ENCODE measurements at regions not wholly inside any gene's neighbourhood (a gene's known extent, or its start where the extent isn't known, plus 50 kb on each side); places are given as distances from the start of the nearest gene placed in this dataset.

DNA sequence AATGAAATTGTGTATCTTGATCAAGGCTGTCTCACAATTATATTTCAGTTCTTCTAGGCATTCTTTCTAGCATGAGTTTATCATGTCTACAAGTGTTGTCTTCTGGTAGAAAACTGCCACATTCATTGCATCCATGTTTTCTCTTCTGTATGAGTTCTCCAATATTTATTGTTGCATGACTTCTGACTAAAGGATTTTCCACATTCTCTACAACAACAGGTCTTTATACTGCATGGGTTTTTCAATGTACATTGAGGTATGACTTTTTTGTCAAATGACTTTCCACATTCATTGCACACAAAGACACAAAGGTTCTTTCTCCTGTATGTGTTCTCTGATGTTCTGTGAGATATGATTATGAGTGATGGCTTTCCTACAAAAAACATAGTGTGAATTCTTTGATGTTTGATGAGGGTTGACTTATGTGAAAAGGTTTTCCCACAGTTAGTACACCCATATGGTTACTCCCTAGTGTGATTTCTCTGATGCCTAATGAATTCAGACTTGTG, 890.6 kb upstream of the CNTN5 start:
- DNase-seq (ENCODE audit: low read depth in 2 of 2): no peak

DNA sequence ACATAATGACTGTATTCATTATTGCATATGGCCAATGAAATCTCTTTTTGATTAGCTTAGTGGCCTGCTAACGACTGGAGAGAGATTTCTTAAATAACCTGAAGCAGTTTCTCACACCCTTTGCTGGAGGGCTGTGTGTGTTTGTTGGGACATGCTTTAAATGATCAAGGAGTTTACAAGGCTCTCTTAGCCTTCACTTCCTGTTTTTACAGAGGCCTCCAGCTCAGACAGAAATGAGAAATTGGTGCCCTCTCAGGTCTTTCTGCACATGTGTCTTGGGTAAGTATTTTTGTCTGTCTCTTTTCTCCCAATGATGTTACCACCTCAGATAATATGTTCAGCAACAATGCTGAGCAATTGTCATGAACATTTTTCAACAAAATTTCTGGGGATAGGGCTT, 884.4 kb upstream of the CNTN5 start:
- no peak for DNase-seq (ENCODE audit: low read depth in 2 of 2)

DNA sequence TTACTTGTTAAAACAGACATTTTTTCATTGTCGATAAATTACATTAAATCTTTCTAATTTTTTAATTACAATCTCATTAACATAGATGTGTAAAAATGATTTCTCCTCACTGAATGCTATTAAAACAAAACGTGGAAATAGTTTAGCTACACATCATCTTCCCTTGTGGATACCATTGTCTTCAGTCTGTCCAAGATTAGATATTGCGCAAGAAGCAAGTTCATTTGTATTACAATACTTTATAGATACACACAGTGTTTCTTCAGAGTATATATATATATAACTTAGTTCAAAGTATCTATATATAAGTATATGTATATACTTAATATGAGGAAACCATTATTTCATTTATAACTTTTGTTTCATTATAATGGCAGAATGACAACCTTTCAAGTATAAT, 883.3 kb upstream of the CNTN5 start:
- no peak for DNase-seq (ENCODE audit: low read depth in 2 of 2)

DNA sequence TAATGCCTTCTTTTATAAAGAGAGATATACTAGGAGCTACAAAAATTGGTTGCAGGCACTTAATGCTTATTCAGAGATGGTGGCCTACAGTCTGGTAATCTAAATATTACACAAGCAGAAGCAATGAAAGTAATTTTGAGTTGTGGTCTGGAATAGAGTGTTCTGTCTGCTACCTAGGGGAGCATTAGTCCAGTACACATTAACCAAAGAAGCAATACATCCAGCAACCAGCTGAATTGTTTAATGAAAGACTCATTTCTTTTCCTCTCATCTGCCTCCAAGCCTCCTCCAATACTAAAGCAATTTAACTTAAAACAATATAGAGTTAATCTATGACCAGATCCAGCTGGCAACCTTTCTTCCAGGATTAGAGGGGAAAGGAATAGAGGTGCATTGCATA, 877.1 kb upstream of the CNTN5 start:
- no peak for DNase-seq (ENCODE audit: low read depth in 2 of 2)

DNA sequence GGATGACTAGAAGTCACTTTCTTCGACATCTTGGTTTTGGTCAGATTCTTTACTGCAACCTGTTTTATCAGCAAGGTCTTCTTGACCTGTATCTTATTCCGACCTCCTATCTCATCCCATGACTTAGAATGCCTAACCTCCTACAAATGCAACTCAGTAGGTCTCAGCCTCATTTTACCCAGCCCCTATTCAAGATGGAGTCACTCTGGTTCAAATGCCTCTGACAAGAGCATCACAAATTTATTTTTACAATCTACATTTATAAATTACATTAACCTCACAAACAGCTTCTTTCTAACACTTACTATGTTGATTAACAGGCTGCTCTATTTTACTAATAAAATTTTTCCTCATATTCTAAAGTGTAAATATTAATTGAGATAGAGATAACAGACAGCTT, 867.0 kb upstream of the CNTN5 start:
- no peak for DNase-seq (ENCODE audit: low read depth in 2 of 2)

DNA sequence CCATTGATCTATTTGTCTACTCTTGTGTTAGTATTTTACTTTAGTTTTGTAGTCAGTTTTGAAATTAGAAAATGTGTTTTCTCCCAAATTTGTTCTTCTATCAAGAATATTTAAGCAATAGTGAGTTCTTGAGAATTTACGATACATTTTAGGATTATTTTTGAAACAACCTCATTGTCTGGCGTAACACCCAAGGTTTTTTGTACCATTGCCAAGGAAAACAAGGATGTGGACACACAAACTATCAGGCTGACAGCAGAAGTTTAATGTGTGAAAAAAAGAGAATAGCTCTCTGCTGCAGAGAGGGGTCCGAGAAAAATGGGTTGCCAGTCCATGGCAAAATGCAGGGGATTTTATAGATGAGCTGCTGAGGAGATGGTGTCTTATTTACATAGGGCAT, 865.1 kb upstream of the CNTN5 start:
- no peak for DNase-seq (ENCODE audit: low read depth in 2 of 2)

DNA sequence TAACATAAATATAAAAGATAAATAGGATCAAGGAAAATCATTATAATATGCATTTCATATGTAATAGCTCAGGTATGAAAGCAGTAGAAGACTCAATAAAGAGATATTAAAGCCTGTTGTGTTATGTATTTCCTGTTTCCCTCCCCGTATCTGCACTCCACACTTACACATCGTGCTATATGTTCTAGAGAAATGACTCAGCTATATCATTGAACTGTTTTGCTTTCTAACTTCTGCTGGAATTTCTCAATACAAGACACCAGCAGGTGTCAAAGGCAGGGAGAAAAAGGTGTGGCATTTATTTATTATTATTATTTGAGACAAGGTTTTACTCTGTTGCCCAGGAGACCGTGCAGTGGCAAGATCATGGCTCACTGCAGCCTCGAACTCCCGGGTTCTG, 842.8 kb upstream of the CNTN5 start:
- DNase-seq (ENCODE audit: low read depth in 2 of 2): no peak

DNA sequence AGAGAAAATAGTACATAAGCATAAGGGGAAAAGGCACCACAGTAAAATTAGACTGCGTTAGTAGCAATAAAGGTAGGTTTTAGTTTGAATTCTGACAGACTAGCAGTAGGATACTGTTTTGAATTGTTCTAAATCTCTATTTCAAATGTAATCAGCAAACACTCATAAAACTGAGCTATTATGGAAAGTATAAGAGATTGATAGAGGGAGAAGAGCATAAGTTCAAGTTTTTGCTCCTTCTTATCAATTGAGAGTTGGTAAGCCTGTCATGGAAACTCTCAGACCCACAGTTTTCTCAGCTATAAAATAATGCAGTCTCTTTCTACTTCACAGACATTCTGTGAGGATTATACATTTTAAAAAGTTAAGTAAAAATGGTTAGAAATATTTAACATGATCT, 840.2 kb upstream of the CNTN5 start:
- DNase-seq (ENCODE audit: low read depth in 2 of 2): no peak

DNA sequence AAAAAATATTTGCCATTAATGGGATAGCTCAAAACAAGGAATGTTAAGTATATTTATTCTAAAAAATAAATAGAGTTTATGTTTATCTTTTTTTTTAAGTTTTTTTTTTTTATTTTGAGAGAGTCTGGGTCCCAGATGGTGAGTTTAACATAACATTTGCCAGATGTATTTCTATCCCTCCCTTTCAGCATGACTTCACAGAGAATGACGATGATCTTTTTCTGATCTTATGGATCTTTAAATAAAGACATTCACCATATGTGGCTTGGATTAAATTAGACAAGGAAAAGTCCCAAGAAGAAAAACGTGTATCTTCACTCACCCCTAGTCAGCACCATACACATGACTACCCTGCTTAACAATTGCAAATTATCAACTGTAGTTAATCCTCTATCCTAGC, 839.8 kb upstream of the CNTN5 start:
- DNase-seq (ENCODE audit: low read depth in 2 of 2): no peak

DNA sequence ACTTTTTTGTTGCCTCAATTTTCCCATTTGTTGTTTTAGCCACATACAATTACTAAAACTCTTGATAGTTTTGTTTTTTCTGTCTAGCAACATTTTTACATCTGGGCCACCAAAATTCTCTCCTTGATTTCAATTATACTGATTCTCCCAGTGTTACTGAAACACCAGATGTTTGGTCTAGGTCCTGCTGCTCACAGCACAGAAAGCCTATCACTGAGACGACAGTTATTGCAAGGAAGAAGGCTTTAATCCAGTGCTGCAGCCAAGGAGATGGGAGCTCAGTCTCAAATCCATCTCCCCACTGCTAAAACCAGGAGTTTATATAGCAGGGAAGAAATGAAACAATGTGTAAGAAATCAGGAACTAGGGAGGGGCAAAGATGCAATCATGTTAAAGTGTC, 837.7 kb upstream of the CNTN5 start:
- DNase-seq (ENCODE audit: low read depth in 2 of 2): no peak

DNA sequence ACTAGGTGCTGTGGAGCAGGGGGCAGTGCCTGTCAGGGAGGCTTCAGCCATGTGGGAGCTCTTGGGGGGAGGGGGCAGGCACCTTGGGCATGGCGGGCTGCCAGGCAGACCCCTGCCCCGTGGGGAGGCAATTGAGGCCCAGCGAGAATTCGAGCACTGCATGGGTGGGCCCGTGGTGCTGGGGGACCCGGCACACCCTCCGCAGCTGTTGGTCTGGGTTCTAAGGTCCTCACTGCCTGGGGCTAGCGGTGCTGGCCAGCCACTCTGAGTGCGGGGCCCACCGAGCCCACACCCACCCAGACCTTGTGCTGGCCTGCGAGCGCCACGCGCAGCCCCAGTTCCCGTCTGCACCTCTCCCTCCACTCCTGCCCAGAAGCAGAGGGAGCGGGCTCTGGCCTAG, 835.5 kb upstream of the CNTN5 start:
- DNase-seq (ENCODE audit: low read depth in 2 of 2): no peak

DNA sequence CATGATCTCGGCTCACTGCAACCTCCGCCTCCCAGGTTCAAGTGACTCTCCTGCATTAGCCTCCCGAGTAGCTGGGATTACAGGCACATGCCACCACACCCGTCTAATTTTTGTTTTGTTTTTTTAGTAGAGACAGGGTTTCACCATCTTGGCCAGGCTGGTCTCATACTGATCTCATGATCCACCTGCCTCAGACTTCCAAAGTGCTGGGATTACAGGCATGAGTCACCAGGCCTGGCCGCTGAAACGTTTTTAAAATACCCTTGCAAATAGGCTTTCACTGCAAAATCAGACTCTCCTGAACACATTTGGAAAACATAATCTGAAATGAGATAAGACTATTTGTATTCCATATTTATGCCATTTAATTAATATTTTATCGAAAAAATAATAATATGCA, 826.1 kb upstream of the CNTN5 start:
- no peak for DNase-seq (ENCODE audit: low read depth in 2 of 2)

DNA sequence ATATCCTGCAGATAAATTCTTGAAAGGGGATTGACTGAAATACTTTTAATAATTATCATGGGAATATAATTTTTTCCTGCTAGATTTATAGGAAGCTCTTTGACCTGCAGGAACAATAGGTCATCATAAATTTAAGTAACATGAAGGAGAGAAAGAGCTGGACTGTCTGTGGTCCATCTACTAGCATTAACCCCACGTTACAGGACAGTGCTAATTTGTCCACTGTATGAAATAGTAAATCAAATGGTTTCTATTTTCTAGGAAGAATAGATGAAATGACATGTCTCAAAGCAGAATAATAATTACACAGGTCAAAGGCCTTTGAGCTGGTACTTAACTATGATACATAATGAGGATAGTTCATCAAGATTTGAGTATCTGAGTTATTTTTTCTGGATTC, 825.4 kb upstream of the CNTN5 start:
- no peak for DNase-seq (ENCODE audit: low read depth in 2 of 2)

DNA sequence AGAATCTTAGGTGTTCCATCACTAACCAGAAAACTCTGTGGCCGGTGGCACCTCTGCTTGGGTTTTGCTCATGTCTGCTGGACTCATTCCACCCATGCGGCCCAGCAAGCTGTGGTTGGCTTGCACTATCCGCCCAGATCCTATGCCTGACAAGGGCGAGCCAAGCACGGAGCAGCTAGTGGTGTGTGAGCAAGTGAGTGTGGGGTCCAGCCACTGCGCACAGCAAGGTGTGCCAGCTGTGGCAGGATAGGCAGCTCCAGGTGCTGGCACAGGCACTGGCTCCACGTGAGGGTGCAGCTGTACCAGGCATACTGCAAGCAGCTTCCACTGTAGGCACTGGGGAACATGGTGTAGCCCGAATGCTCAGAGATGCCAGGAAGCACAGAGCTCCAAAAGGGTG, 813.7 kb upstream of the CNTN5 start:
- DNase-seq (ENCODE audit: low read depth in 2 of 2): no peak

DNA sequence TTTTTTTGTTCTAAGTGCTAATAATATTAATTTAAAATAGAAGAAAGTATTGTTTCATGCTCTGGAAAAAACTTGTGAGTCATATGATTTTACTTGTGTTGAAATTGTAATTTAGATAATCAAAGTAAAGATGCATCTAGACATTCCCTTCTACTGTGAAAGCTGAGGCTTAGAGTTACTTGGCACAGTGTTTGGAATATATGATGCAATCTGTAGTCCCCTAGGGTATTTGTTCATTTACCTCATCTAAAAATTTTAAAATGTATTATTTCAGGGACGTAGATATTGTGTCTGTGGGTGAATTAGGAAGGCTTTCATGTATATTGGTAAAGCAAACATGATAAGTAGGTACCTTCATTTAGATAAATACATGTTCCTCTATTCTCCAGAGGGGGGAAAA, 793.5 kb upstream of the CNTN5 start:
- no peak for DNase-seq (ENCODE audit: low read depth in 2 of 2)

DNA sequence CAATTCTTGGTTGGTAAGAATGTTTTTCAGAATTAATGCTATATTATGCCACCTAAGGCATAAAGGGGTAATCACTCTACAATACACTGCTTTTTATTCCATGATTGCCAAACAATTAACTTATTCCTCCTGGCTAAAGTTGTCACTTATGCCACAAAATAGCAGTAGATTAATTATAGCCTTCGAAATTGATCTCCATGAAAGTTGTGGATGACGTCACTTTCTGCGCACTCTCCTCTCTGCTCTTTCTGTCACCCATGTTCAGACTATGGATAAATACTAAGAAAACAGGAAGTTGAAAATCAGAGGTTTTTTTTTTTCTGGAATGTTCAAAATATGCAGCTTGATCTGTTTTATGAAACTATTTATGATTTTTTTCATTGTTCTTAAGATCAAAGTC, 790.1 kb upstream of the CNTN5 start:
- no peak for DNase-seq (ENCODE audit: low read depth in 2 of 2)

DNA sequence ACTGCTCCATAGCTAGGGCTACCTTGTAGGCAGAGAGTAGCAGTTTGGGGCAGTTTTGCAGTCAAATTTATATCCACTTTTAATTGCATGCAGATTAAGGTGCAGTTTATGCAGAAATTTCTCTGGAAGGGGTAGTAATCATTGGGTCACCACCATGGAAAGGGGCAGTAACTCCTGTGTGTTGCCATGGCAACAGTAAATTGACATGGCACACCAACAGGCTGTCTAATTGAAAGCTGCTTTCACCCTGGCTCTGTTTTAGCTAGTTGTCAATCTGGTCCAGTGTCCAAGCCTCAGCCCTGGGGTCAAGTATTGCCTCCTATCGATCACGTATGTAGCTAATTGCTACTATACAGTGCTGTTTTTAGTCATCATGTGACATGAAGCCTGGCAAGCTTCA, 786.1 kb upstream of the CNTN5 start:
- no peak for DNase-seq (ENCODE audit: low read depth in 2 of 2)

DNA sequence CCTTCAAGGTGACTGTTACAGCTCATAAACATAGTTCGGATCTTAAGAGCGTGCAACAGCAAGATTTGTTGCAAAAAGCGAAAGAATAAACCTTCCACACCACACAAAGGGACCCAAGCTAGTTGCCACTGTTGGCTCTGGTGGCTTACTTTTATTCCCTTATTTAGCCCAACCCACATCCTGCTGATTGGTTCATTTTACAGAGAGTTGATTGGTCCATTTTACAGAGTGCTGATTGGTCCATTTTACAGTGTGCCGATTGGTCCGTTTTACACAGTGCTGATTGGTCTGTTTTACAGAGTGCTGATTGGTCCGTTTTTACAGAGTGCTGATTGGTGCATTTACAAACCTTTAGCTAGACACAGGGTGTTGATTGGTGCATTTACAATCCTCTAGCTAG, 776.9 kb upstream of the CNTN5 start:
- no peak for DNase-seq (ENCODE audit: low read depth in 2 of 2)

DNA sequence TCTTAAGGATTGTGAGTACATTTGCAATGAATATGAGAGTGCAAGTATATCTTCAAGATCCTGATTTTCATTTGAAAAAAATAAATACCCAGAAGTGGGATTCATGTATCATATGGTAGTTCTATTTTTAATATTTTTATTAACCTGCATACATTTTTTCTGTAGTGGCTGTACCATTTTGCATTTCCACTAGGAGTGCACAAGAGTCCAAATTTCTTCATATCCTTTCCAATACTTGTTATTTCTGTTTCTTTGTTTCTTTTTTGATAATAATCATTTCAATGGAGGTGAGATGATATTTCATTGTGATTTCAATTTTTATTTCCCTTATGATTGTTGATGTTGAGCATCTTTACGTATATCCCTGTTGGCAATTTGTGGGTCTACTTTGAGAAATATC, 759.8 kb upstream of the CNTN5 start:
- DNase-seq (ENCODE audit: low read depth in 2 of 2): no peak

DNA sequence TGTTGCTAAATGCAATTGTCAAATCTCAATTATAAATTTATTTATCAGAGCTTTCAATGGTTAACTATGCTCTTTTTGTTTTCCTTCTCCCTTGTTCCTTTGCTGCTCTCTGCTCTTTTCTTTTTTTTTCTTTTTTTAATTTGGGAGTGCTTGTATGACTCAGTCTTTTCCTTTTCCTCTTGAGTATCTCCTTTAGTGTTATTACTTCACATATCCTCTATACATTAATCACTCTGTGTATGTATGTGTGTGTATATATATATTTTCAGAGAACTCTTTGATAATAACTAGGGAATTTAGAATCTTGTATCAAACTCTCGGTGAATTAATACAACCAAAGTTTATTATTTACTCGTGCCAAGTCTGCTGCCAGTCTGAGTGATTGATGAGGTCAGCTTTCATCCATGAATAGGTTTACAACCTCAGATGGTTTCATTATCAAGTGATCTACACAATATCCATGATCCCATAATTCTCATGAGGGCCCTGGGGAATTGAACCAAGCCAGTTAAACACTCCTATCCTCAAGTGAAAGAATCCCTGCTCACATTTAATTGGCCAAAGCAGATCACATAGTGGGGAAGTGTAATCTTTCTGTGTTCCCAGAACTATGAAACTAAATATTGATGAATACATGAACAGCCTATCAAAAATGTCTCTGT, 743.4 kb upstream of the CNTN5 start:
- DNase-seq (ENCODE audit: low read depth in 2 of 2): no peak

DNA sequence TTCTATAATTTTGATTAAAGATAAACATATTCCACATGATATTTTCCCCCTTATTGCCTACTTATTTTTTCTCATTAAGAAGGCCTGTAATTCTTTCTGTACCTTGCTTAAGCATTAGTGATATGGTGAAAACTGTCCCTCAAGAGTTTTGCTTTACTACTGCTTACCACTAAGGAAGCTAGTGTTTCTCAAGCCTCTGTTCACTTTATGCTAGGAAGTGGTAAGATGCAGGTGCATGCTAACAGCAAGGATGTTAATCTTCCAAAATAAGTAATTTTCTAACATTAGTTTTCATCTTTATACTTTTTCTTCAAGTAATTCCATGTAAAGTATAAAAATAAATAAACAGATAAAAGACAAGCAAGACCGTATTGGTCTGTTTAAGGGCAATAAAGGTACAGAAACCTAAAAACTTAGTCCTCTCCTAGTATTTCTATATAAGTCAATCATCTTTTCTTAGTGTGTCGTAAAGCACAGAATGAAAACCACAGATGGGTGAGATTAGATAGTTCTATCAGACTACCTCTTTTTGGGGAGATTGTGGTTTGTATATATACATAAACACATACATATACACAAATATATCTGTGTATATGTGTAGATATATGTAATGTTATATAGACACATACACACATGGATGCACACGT, 731.0 kb upstream of the CNTN5 start:
- no peak for DNase-seq (ENCODE audit: low read depth in 2 of 2)

DNA sequence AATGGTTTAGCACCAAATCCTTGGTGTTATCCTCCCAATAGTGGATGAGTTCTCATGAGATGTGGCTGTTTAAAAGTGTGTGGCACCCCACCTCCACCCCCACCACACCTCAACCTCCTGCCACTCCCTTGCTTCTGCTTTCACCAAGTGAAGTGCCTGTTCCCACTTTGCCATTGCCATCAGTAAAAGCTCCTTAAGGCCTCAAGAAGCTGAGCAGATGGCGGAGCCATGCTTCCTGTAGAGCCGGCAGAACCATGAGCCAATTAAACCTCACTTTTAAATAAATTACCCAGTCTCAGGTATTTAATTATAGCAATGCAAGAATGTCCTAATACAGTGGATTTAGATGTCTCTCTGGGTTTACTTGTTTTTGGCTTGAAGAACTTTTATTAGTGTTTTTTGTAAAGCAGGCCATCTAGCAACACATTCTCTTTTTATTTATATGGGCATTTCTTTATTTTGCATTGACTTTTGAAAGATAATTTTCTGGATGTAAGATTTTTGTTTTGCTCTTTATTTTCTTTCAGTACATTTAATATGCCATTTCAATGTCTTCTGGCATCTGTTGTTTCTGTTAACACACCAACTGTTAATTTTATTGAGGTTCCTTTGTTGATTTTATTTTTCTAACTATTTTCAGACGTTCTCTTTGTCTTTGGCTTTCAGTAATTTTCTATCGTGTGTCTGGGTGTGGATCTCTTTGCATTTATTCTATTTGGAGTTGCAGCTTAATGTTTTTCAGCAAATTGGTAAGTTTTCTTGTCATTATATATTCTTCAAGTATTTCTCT, 724.5 kb upstream of the CNTN5 start:
- no peak for DNase-seq (ENCODE audit: low read depth in 2 of 2)

DNA sequence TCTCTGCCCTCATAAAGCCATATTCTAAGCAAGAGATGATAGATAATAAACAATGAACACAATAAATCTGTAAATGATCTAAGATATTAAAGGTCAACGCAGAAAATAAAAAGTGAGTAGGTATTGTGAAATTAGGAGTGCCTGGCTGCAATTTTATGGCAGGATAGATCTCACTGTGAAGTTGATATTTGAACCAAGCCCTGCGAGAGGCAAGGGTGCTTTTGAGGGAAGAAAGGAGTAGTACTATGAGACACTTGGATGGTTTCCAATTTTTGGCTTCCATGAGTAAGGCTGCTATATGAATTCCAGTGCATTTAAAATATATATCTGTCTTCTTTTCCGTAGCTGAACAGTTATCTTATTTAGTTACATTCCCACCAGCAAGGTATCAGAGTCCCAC, 720.0 kb upstream of the CNTN5 start:
- no peak for DNase-seq (ENCODE audit: low read depth in 2 of 2)
